A549 (cell line): ENCODE measurements at regions not wholly inside any gene's neighbourhood (a gene's known extent, or its start where the extent isn't known, plus 50 kb on each side); places are given as distances from the start of the nearest gene placed in this dataset.

Experiments
- CEBPB ChIP-seq, 2 experiments: fragments of >200 bp in 1 of 2; sonication (Bioruptor Twin) in 1 of 2; formaldehyde crosslinking in 1 of 2; IDR thresholded peaks; 2 replicates each; pipeline ENCODE4 v1.6.1; 2012 to 2016
- CTCF ChIP-seq: fragments of >200 bp; sonication (Bioruptor Twin); formaldehyde crosslinking; IDR thresholded peaks from 3 replicates; pipeline ENCODE4 v1.5.1; 2016
- E2F6 ChIP-seq: IDR thresholded peaks from 2 replicates; pipeline ENCODE4 v1.6.1; 2012; ENCODE audit warnings: low read depth, borderline replicate concordance
- MYC ChIP-seq: IDR thresholded peaks from 2 replicates; pipeline ENCODE4 v1.6.1; 2012; ENCODE audit warnings: mild to moderate bottlenecking, inconsistent platforms, low read length, improper control_type of control experiment, borderline replicate concordance
- NFE2L2 ChIP-seq: fragments of 150-350 bp; conservative IDR thresholded peaks from 2 replicates; pipeline ENCODE4 v1.6.1; 2014; ENCODE audit warnings: low read length
- REST ChIP-seq: fragments of 200-600 bp; sonication (generic); IDR thresholded peaks from 2 replicates; pipeline ENCODE4 v1.6.1; 2016; ENCODE audit warnings: antibody characterized with exemption, mild to moderate bottlenecking, moderate library complexity
- SMC3 ChIP-seq: fragments of >200 bp; sonication (Bioruptor Twin); formaldehyde crosslinking; IDR thresholded peaks from 3 replicates; pipeline ENCODE4 v1.6.1; 2018; ENCODE audit warnings: inconsistent platforms

- TF ChIP-seq CTCF = no peak
- TF ChIP-seq E2F6 = no peak
- no peak for TF ChIP-seq MYC
- TF ChIP-seq REST = no peak
- TF ChIP-seq SMC3 = no peak
- TF ChIP-seq CEBPB (IDR thresholded peaks at IDR 0.05) = no peak
- no peak for TF ChIP-seq NFE2L2
Measured at GRCh38 chr14:98634043-98634820, 637.8 kb downstream of the BCL11B start.
